Activated naive CD4-positive, alpha-beta T cell treated with anti-CD3 and anti-CD28 coated beads, Interleukin-2, amount 10 ng/mL, durations not matched to agents 7 days and 5 days (primary cell): ENCODE measurements at regions not wholly inside any gene's neighbourhood (a gene's known extent, or its start where the extent isn't known, plus 50 kb on each side); places are given as distances from the start of the nearest gene placed in this dataset.
"Not testable (repeated sequence)": the region's sequence is repeated elsewhere in the genome, so short reads cannot be mapped to it uniquely, and the experiment has no call there.

Source experiments
- CTCF ChIA-PET: fragments of 350-600 bp; sonication (Branson Sonifier 250); formaldehyde crosslinking; loops from one replicate; lab custom pipeline; 2021; ENCODE audit warnings: antibody characterized with exemption; lab: Charles Lee
- DNase-seq: peaks from one replicate; pipeline ENCODE4 v3.0.0-alpha.2; 2020
- H3K27ac Mint-ChIP-seq: one replicate; pipeline ENCODE4 v1.8.0; 2021; ENCODE audit warnings: mild to moderate bottlenecking, moderate library complexity, mixed read lengths
- H3K27me3 Mint-ChIP-seq: one replicate; pipeline ENCODE4 v1.8.0; 2021; ENCODE audit warnings: mild to moderate bottlenecking, mixed read lengths
- H3K36me3 Mint-ChIP-seq: one replicate; pipeline ENCODE4 v1.8.0; 2021; ENCODE audit warnings: mixed read lengths
- H3K4me1 Mint-ChIP-seq: one replicate; pipeline ENCODE4 v1.8.0; 2021; ENCODE audit warnings: mixed read lengths
- H3K4me3 Mint-ChIP-seq: one replicate; pipeline ENCODE4 v1.8.0; 2021; ENCODE audit warnings: mild to moderate bottlenecking, moderate library complexity, mixed read lengths
- H3K9me3 Mint-ChIP-seq: one replicate; pipeline ENCODE4 v1.8.0; 2021; ENCODE audit warnings: mixed read lengths

- Mint-ChIP-seq H3K4me1 (no peaks in the 10 kb centered on the region), H3K36me3 (no peaks in the 10 kb centered on the region), H3K9me3 (peaks cover 8% of the 10 kb centered on the region), H3K27ac (no peak overlapping the region), H3K27me3 (no peaks in the 10 kb centered on the region), H3K4me3 (no peak overlapping the region)
- CTCF ChIA-PET, result no interaction called here
- DNase-seq, result no peak
Measured at GRCh38 chr6:48979806-48980205, 483.2 kb downstream of the MMUT start.

- CTCF ChIA-PET, result no interaction called here
- no peak overlapping the region for H3K4me3 Mint-ChIP-seq
- H3K27me3 Mint-ChIP-seq, result no peaks in the 10 kb centered on the region
- H3K36me3 Mint-ChIP-seq, result no peaks in the 10 kb centered on the region
- no peak overlapping the region for H3K27ac Mint-ChIP-seq
- no peak for DNase-seq
- H3K9me3 Mint-ChIP-seq, result peaks cover 6% of the 10 kb centered on the region
- H3K4me1 Mint-ChIP-seq, result no peaks in the 10 kb centered on the region
Measured at GRCh38 chr6:48979085-48979484, 484.0 kb downstream of the MMUT start.

- no peak overlapping the region for H3K4me3 Mint-ChIP-seq
- H3K4me1 Mint-ChIP-seq, result no peaks in the 10 kb centered on the region
- DNase-seq, result no peak
- no peaks in the 10 kb centered on the region for H3K27me3 Mint-ChIP-seq
- no peak overlapping the region for H3K27ac Mint-ChIP-seq
- peaks cover 6% of the 10 kb centered on the region for H3K9me3 Mint-ChIP-seq
- no peaks in the 10 kb centered on the region for H3K36me3 Mint-ChIP-seq
- CTCF ChIA-PET, result no interaction called here
Measured at GRCh38 chr6:48978016-48978415, 485.0 kb downstream of the MMUT start.

- CTCF ChIA-PET, result no interaction called here
Measured at GRCh38 chr6:48977573-48977972, 485.5 kb downstream of the MMUT start.

GRCh38 chr6:48973491-48973890 lies 489.6 kb downstream of the MMUT start:
- Mint-ChIP-seq H3K4me1 (no peaks in the 10 kb centered on the region), H3K36me3 (no peaks in the 10 kb centered on the region), H3K9me3 (peaks cover 3% of the 10 kb centered on the region), H3K4me3 (no peak overlapping the region), H3K27me3 (no peaks in the 10 kb centered on the region), H3K27ac (no peak overlapping the region)
- CTCF ChIA-PET, result no interaction called here
- DNase-seq, result no peak

More at GRCh38 chr6:48977573-48977972, 485.5 kb downstream of the MMUT start:
- H3K4me1 Mint-ChIP-seq, result no peaks in the 10 kb centered on the region
- H3K4me3 Mint-ChIP-seq, result no peak overlapping the region
- DNase-seq, result no peak
- no peaks in the 10 kb centered on the region for H3K27me3 Mint-ChIP-seq
- H3K36me3 Mint-ChIP-seq, result no peaks in the 10 kb centered on the region
- no peak overlapping the region for H3K27ac Mint-ChIP-seq
- H3K9me3 Mint-ChIP-seq, result peaks cover 5% of the 10 kb centered on the region

- Mint-ChIP-seq H3K4me1 (no peaks in the 10 kb centered on the region), H3K36me3 (no peaks in the 10 kb centered on the region), H3K9me3 (peaks cover 7% of the 10 kb centered on the region), H3K4me3 (no peak overlapping the region), H3K27me3 (no peaks in the 10 kb centered on the region), H3K27ac (no peak overlapping the region)
- no peak for DNase-seq
- CTCF ChIA-PET, result no interaction called here
Measured at GRCh38 chr6:48961781-48962415, 501.2 kb downstream of the MMUT start.

GRCh38 chr6:48959251-48960060 lies 503.6 kb downstream of the MMUT start:
- H3K27me3 Mint-ChIP-seq, result no peaks in the 10 kb centered on the region
- H3K4me1 Mint-ChIP-seq, result no peaks in the 10 kb centered on the region
- H3K4me3 Mint-ChIP-seq, result no peak overlapping the region
- H3K36me3 Mint-ChIP-seq, result no peaks in the 10 kb centered on the region
- CTCF ChIA-PET, result no interaction called here
- DNase-seq, result no peak
- H3K9me3 Mint-ChIP-seq, result peaks cover 12% of the 10 kb centered on the region
- H3K27ac Mint-ChIP-seq, result no peak overlapping the region

- no peaks in the 10 kb centered on the region for H3K4me1 Mint-ChIP-seq
Measured at GRCh38 chr6:48957781-48958180, 505.3 kb downstream of the MMUT start.

GRCh38 chr6:48951917-48952316 lies 511.1 kb downstream of the MMUT start:
- Mint-ChIP-seq H3K27me3 (no peaks in the 10 kb centered on the region), H3K27ac (no peak overlapping the region), H3K36me3 (no peaks in the 10 kb centered on the region), H3K4me3 (no peak overlapping the region), H3K4me1 (no peaks in the 10 kb centered on the region), H3K9me3 (peaks cover 15% of the 10 kb centered on the region)
- DNase-seq, result no peak
- CTCF ChIA-PET, result no interaction called here

More at GRCh38 chr6:48957781-48958180, 505.3 kb downstream of the MMUT start:
- Mint-ChIP-seq H3K36me3 (no peaks in the 10 kb centered on the region), H3K4me3 (no peak overlapping the region), H3K9me3 (peaks cover 15% of the 10 kb centered on the region), H3K27ac (no peak overlapping the region), H3K27me3 (no peaks in the 10 kb centered on the region)
- no peak for DNase-seq
- CTCF ChIA-PET, result no interaction called here

- H3K4me3 Mint-ChIP-seq, CTCF ChIA-PET, H3K9me3 Mint-ChIP-seq: not testable (repeated sequence)
Measured at GRCh38 chr6:48944276-48944675, 518.8 kb downstream of the MMUT start.

GRCh38 chr6:48933136-48933535 lies 529.9 kb downstream of the MMUT start:
- Mint-ChIP-seq H3K27me3 (no peaks in the 10 kb centered on the region), H3K27ac (no peak overlapping the region), H3K4me1 (no peaks in the 10 kb centered on the region), H3K9me3 (peaks cover 6% of the 10 kb centered on the region), H3K4me3 (no peak overlapping the region), H3K36me3 (no peaks in the 10 kb centered on the region)
- DNase-seq, result no peak
- CTCF ChIA-PET, result no interaction called here

More at GRCh38 chr6:48944276-48944675, 518.8 kb downstream of the MMUT start:
- H3K36me3 Mint-ChIP-seq, H3K27ac Mint-ChIP-seq, H3K27me3 Mint-ChIP-seq, DNase-seq, H3K4me1 Mint-ChIP-seq: not testable (repeated sequence)

GRCh38 chr6:48928937-48929336 lies 534.1 kb downstream of the MMUT start:
- no peaks in the 10 kb centered on the region for H3K4me1 Mint-ChIP-seq
- no peak overlapping the region for H3K27ac Mint-ChIP-seq
- H3K4me3 Mint-ChIP-seq, result no peak overlapping the region
- H3K9me3 Mint-ChIP-seq, result peaks cover 2% of the 10 kb centered on the region
- CTCF ChIA-PET, result no interaction called here
- no peaks in the 10 kb centered on the region for H3K36me3 Mint-ChIP-seq
- H3K27me3 Mint-ChIP-seq, result no peaks in the 10 kb centered on the region
- no peak for DNase-seq

- no peaks in the 10 kb centered on the region for H3K27me3 Mint-ChIP-seq
- CTCF ChIA-PET, result no interaction called here
- H3K27ac Mint-ChIP-seq, result no peak overlapping the region
- DNase-seq, result no peak
- H3K4me3 Mint-ChIP-seq, result no peak overlapping the region
- no peaks in the 10 kb centered on the region for H3K4me1 Mint-ChIP-seq
- H3K36me3 Mint-ChIP-seq, result no peaks in the 10 kb centered on the region
- peaks cover 8% of the 10 kb centered on the region for H3K9me3 Mint-ChIP-seq
Measured at GRCh38 chr6:48922837-48923236, 540.2 kb downstream of the MMUT start.

GRCh38 chr6:48919555-48919954 lies 543.5 kb downstream of the MMUT start:
- no peak for DNase-seq
- Mint-ChIP-seq H3K27me3 (no peaks in the 10 kb centered on the region), H3K36me3 (no peaks in the 10 kb centered on the region), H3K27ac (no peak overlapping the region), H3K4me1 (no peaks in the 10 kb centered on the region), H3K4me3 (no peak overlapping the region), H3K9me3 (peaks cover 8% of the 10 kb centered on the region)
- CTCF ChIA-PET, result no interaction called here

GRCh38 chr6:48917233-48917632 lies 545.8 kb downstream of the MMUT start:
- no peak for DNase-seq
- Mint-ChIP-seq H3K27me3 (no peaks in the 10 kb centered on the region), H3K9me3 (peaks cover 8% of the 10 kb centered on the region), H3K36me3 (no peaks in the 10 kb centered on the region), H3K27ac (no peak overlapping the region), H3K4me1 (no peaks in the 10 kb centered on the region), H3K4me3 (no peak overlapping the region)
- CTCF ChIA-PET, result no interaction called here
